ENCODE measurements at regions not wholly inside any gene's neighbourhood (a gene's known extent, or its start where the extent isn't known, plus 50 kb on each side); places are given as distances from the start of the nearest gene placed in this dataset.
"Not testable (repeated sequence)": the region's sequence is repeated elsewhere in the genome, so short reads cannot be mapped to it uniquely, and the experiment has no call there.

- TF ChIP-seq CTCF (IDR thresholded peaks at IDR 0.05; ENCODE audit: poor library complexity); EZH2 (IDR thresholded peaks at IDR 0.05; ENCODE audit: borderline replicate concordance); EZH2phosphoT487 (IDR thresholded peaks at IDR 0.05; ENCODE audit: low read depth, severe bottlenecking, unreplicated experiment): not testable (repeated sequence)
Measured at GRCh38 chr3:110626652-110627111, 444.9 kb upstream of the NECTIN3 start.
